C4-2B (cell line): ENCODE measurements at regions not wholly inside any gene's neighbourhood (a gene's known extent, or its start where the extent isn't known, plus 50 kb on each side); places are given as distances from the start of the nearest gene placed in this dataset.

Source experiments
- H3K27ac ChIP-seq: fragments of 450-650 bp; 2 replicates; pipeline ENCODE4 v1.5.1; 2017
- ZFX ChIP-seq: fragments of 450-650 bp; IDR thresholded peaks from 2 replicates; pipeline ENCODE4 v1.6.1; 2017
- TF ChIP-seq, protein P1 (sequence below): fragments of 450-650 bp; conservative IDR thresholded peaks from 2 replicates; pipeline ENCODE4 v1.5.1; 2017; ENCODE audit warnings: mild to moderate bottlenecking

DNA sequence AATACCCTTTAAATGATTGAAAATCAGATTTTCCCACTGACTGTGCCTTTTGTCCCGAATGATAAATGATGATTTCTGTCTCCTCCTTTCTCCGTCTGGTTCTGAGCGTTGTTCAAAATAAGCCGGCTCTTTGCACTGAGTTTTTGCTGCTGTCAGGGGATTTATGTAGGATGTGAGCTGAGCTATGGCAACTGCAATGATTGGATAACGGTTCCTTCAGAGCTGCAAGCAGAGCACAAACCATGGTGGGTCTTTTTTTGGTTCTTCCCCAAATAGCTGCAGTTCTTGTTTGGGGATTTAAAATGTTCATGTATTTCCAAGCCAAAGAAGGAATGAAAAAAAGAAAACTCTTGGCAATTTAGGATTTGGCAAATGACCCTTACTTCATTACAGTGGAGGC, 124.5 kb upstream of the CASK start:
- H3K27ac ChIP-seq: no peak overlapping the region
- TF ChIP-seq, protein P1, sequence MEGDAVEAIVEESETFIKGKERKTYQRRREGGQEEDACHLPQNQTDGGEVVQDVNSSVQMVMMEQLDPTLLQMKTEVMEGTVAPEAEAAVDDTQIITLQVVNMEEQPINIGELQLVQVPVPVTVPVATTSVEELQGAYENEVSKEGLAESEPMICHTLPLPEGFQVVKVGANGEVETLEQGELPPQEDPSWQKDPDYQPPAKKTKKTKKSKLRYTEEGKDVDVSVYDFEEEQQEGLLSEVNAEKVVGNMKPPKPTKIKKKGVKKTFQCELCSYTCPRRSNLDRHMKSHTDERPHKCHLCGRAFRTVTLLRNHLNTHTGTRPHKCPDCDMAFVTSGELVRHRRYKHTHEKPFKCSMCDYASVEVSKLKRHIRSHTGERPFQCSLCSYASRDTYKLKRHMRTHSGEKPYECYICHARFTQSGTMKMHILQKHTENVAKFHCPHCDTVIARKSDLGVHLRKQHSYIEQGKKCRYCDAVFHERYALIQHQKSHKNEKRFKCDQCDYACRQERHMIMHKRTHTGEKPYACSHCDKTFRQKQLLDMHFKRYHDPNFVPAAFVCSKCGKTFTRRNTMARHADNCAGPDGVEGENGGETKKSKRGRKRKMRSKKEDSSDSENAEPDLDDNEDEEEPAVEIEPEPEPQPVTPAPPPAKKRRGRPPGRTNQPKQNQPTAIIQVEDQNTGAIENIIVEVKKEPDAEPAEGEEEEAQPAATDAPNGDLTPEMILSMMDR: no peak
- no peak for TF ChIP-seq ZFX

DNA sequence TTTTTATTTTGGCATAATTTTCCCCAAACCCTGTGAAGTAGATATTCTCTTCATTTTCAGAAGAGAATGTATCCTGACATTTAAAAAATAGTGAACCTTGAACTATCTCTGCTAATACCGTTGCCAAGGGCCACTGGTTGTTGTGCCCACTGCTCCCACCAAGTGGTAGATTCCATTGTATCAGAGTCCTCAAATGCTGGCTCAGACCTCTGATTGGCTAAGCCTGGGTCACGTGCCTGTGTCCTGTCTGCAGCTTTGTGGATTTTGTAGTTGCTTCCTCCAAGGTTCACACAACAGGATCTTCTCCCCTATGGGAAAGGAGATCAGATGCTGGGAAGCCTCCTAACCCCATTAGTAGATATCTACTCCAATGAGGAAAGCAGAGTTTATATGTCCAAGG, 104.8 kb upstream of the CASK start:
- no peak overlapping the region for H3K27ac ChIP-seq
- TF ChIP-seq ZFX: no peak
- TF ChIP-seq, protein P1: no peak

DNA sequence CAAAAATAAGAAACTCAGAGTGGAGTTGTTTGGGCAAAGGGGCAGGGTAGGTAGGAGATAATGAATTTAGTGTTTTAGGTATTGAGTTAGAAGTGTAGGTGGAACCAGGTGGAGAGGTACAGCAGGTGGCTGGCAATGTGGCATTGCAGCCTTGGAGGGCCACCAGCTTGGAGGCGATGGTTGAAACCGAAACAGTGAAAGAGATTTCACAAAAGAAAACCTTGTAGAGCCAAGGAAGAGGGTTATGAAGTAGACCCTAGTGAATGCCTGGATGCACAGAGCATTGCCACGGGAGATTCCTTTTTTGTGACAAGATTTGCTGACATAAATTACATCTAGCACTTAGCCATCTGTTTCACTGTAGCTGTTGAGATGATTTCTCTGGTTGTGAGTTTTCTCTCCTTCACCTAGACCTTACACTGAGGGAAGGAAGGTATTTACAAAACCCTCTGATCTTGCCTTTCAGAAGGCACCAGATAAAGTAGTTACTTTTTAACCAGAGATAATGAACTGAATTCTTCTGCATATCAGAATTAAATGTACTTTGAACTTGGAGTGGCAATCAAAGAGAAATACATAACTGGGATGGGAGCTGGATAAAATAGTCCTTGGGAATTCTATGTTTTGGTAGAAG, 104.1 kb upstream of the CASK start:
- H3K27ac ChIP-seq: no peak overlapping the region
- no peak for TF ChIP-seq ZFX
- TF ChIP-seq, protein P1: no peak

DNA sequence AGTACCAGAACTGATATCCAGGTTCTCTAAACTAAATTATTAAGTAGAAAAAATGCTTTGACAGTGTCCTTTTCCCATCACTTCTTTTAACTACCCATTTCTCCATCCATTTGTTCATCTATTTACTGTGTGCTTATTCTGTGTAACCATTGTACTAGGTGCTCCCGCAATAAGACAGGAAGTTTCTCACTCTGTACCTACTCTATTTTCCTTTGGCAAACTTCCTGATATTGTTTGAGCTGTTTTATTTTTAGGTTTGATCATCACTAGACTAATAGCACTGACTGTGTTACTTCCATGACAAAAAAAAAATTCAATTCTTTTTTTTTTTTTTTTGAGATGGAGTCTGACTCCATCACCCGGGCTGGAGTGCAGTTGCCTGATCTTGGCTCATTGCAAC, 102.5 kb upstream of the CASK start:
- TF ChIP-seq, protein P1: no peak
- TF ChIP-seq ZFX: no peak
- no peak overlapping the region for H3K27ac ChIP-seq

DNA sequence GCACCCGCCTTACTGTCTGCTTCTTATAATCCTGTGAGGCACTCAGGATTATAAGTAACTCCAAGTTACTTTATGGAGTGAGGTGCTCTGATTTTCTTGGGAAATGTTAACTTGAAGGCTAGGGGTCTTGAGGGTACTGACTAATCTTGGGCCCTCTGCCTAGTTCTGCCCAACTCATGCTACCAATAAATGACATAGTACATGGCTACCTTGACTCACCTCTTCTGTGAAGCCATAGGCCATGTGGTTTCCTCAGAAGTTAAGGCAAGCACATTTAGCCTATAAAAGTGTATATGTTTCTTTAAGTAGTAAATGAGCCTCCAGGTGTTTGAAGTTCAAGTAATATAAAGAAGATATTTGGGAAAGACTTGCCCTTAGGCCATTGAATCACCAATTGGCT, 99.8 kb upstream of the CASK start:
- no peak overlapping the region for H3K27ac ChIP-seq
- no peak for TF ChIP-seq ZFX
- TF ChIP-seq, protein P1: no peak

DNA sequence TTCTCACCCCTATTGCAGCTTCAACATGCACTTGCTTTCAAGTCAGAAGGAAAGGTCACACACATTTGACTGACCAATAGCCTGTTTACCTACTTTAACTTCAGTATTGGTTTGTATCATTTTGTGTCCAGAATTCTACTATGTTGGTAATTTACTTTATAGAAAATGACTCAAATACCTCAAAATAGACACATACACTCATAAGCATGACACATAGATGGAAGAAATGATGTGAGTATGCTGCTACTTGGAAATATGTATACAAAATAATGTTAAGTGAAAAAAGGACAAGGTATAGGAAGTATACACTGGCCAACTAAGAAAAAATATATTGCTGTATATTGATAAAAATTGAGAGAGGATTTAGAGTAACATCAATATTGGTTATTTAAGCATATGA, 98.8 kb upstream of the CASK start:
- no peak for TF ChIP-seq ZFX
- TF ChIP-seq, protein P1: no peak
- no peak overlapping the region for H3K27ac ChIP-seq

DNA sequence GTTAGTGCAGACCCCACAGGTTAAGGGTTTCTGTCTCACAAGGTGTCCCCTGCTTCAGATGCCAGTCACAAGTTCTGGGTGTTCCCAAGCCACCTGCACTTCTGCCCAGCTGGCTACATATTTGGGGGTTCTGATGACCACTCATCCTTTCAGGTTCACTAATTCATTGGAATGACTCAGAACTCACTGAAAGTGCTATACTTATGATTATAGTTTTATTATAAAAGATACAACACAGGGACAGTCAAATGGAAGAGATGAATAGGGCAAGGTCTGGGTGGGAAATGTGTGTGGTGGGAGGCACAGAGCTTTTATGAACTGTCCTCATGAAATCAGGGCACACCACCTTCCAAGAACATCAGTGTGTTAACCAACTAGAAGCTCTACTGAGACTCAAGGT, 97.7 kb upstream of the CASK start:
- H3K27ac ChIP-seq: no peak overlapping the region
- TF ChIP-seq, protein P1: no peak
- no peak for TF ChIP-seq ZFX
